ENCODE measurements at regions not wholly inside any gene's neighbourhood (a gene's known extent, or its start where the extent isn't known, plus 50 kb on each side); places are given as distances from the start of the nearest gene placed in this dataset.

- Histone ChIP-seq H3K27me3 (no peaks in the 10 kb centered on the region), H3K27ac (no peak overlapping the region), H3K4me1 (ENCODE audit: low read depth) (peaks cover 2% of the 10 kb centered on the region), H3K9me3 (ENCODE audit: low read depth) (no peaks in the 10 kb centered on the region), H3K4me3 (no peak overlapping the region), H3K36me3 (no peaks in the 10 kb centered on the region)
- DNase-seq (ENCODE audit: low read depth in 1 of 2, low spot score in 1 of 2) = no peak
- no peak for TF ChIP-seq CTCF (IDR thresholded peaks at IDR 0.05; ENCODE audit: low read depth, low read length)
These were observed 1058.2 kb upstream of the CRIM1 start for GRCh38 chr2:35297403-35297802.

DNA sequence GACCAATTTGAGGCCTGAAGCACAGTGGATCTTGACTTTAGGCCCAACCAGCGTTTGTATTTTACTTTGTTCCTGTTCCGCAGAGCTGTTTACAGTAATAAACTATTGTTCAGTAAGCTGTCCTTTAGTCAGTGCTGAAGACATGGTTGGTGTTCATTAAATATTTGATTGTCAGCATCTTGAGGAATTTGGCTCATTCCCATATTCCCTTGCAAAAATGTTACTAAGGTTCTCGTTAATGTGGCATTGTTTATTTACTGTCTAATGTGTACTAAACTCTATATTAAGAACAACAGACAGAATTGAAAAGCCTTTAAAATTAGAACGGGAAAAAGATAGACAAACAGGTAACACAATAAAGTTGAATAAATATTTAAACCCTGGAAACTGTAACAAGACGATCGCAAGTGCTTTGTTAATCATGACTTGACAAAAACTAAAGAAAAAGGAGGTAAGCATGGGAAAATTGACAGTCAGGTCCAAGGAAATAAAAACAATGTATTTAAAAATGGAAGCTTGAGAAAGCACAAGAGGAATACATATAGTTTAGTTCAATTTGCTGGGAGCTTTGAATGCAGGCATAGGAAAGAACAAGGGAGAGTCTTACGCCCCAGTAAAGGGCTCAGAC lies 1060.8 kb upstream of the CRIM1 start:
- Histone ChIP-seq H3K36me3 (no peaks in the 10 kb centered on the region), H3K27ac (no peak overlapping the region), H3K4me3 (no peak overlapping the region), H3K4me1 (ENCODE audit: low read depth) (peaks cover 5% of the 10 kb centered on the region), H3K9me3 (ENCODE audit: low read depth) (no peaks in the 10 kb centered on the region), H3K27me3 (no peaks in the 10 kb centered on the region)
- no peak for TF ChIP-seq CTCF (IDR thresholded peaks at IDR 0.05; ENCODE audit: low read depth, low read length)
- no peak for DNase-seq (ENCODE audit: low read depth in 1 of 2, low spot score in 1 of 2)

GRCh38 chr2:35293261-35293660 lies 1062.3 kb upstream of the CRIM1 start:
- no peak for DNase-seq (ENCODE audit: low read depth in 1 of 2, low spot score in 1 of 2)
- no peaks in the 10 kb centered on the region for H3K27me3 ChIP-seq
- no peaks in the 10 kb centered on the region for H3K9me3 ChIP-seq (ENCODE audit: low read depth)
- no peaks in the 10 kb centered on the region for H3K36me3 ChIP-seq
- no peak for TF ChIP-seq CTCF (IDR thresholded peaks at IDR 0.05; ENCODE audit: low read depth, low read length)
- H3K4me1 ChIP-seq (ENCODE audit: low read depth) = peaks cover 5% of the 10 kb centered on the region
- H3K4me3 ChIP-seq = no peak overlapping the region
- H3K27ac ChIP-seq = no peak overlapping the region

GRCh38 chr2:35292199-35292598 lies 1063.4 kb upstream of the CRIM1 start:
- Histone ChIP-seq H3K27me3 (no peaks in the 10 kb centered on the region), H3K36me3 (no peaks in the 10 kb centered on the region)
- TF ChIP-seq CTCF (IDR thresholded peaks at IDR 0.05; ENCODE audit: low read depth, low read length) = no peak

DNA sequence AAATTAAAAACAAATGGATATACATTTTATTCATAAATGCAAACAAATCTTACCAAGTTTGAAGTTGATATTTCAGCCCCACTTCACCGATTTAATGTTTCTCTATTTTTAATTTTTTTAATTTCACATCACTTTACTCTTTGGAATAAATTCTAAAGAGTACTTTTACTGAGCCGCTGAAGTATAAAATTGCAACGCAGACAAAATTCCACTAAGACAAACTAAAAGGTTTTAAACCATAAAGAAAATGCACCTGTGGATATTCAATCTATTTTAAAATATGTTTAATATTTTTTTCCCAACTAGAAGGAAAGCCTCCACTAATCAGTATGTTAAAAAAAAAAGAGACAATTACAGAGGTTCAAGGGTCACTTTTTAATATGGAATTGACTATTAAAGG lies 1073.9 kb upstream of the CRIM1 start:
- DNase-seq (ENCODE audit: low read depth in 1 of 2, low spot score in 1 of 2) = no peak
- H3K4me1 ChIP-seq (ENCODE audit: low read depth) = no peaks in the 10 kb centered on the region
- no peaks in the 10 kb centered on the region for H3K27me3 ChIP-seq
- H3K4me3 ChIP-seq = no peak overlapping the region
- no peaks in the 10 kb centered on the region for H3K36me3 ChIP-seq
- TF ChIP-seq CTCF (IDR thresholded peaks at IDR 0.05; ENCODE audit: low read depth, low read length) = no peak
- H3K9me3 ChIP-seq (ENCODE audit: low read depth) = no peaks in the 10 kb centered on the region
- no peak overlapping the region for H3K27ac ChIP-seq

More at GRCh38 chr2:35292199-35292598, 1063.4 kb upstream of the CRIM1 start:
- H3K27ac ChIP-seq = no peak overlapping the region
- no peak overlapping the region for H3K4me3 ChIP-seq
- H3K9me3 ChIP-seq (ENCODE audit: low read depth) = no peaks in the 10 kb centered on the region
- DNase-seq (ENCODE audit: low read depth in 1 of 2, low spot score in 1 of 2) = peak in 1 of 2 donors; percentile 62
- peaks cover 5% of the 10 kb centered on the region for H3K4me1 ChIP-seq (ENCODE audit: low read depth)
